Esophagus muscularis mucosa (tissue), 4 donors: ENCODE measurements at regions not wholly inside any gene's neighbourhood (a gene's known extent, or its start where the extent isn't known, plus 50 kb on each side); places are given as distances from the start of the nearest gene placed in this dataset.

Experiments
- EP300 ChIP-seq: sonication (generic); formaldehyde crosslinking; IDR thresholded peaks from one replicate; pipeline ENCODE4 v1.6.1; 2017; ENCODE audit warnings: antibody characterized with exemption
- POLR2A ChIP-seq: fragments of 450-650 bp; IDR thresholded peaks from one replicate; pipeline ENCODE4 v1.6.1; 2017; ENCODE audit warnings: antibody characterized with exemption, moderate library complexity, mild to moderate bottlenecking, low read depth
- POLR2AphosphoS5 ChIP-seq, 2 donors: sonication (generic); formaldehyde crosslinking; IDR thresholded peaks; one replicate each; pipeline ENCODE4 v1.6.1; 2017; ENCODE audit warnings: antibody characterized with exemption in 2 of 2
- TF ChIP-seq, protein P1 (sequence below), 3 experiments: fragments of 200-600 bp in 2 of 3; fragments of 450-650 bp in 1 of 3; sonication (generic) in 2 of 3; IDR thresholded peaks; one replicate each; pipeline ENCODE4 v1.5.1; 2017 to 2019; ENCODE audit warnings: antibody characterized with exemption in 3 of 3, mild to moderate bottlenecking in 2 of 3, moderate library complexity in 1 of 3

DNA sequence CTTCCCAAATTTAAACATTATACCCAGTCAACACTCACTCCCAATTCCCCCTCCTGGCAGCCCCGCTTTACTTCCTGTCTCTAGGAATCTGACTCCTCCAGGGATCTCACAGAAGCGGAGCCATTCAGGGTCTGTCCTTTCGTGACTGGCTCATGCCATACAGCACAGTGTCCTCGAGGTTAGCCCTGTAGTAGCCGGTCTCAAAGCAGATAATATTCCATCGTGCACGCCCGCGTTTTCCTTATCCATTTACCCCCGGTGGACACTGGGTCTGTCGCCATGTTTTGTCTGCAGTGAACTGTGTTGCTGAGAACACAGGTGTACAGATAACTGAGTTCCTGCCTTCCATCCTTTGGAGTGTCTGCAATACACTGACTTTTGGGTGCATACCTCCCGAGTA, 95.3 kb downstream of the TTLL2 start:
- no peak for TF ChIP-seq POLR2AphosphoS5 (IDR thresholded peaks at IDR 0.05)
- no peak for TF ChIP-seq EP300
- no peak for TF ChIP-seq POLR2A
- TF ChIP-seq, protein P1, sequence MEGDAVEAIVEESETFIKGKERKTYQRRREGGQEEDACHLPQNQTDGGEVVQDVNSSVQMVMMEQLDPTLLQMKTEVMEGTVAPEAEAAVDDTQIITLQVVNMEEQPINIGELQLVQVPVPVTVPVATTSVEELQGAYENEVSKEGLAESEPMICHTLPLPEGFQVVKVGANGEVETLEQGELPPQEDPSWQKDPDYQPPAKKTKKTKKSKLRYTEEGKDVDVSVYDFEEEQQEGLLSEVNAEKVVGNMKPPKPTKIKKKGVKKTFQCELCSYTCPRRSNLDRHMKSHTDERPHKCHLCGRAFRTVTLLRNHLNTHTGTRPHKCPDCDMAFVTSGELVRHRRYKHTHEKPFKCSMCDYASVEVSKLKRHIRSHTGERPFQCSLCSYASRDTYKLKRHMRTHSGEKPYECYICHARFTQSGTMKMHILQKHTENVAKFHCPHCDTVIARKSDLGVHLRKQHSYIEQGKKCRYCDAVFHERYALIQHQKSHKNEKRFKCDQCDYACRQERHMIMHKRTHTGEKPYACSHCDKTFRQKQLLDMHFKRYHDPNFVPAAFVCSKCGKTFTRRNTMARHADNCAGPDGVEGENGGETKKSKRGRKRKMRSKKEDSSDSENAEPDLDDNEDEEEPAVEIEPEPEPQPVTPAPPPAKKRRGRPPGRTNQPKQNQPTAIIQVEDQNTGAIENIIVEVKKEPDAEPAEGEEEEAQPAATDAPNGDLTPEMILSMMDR (IDR thresholded peaks at IDR 0.05) = no peak
